IMR-90 (cell line): ENCODE measurements at regions not wholly inside any gene's neighbourhood (a gene's known extent, or its start where the extent isn't known, plus 50 kb on each side); places are given as distances from the start of the nearest gene placed in this dataset.

Source experiments
- ATAC-seq: fragments of 200-7000 bp; cut with Tn5 transposase; 2 replicates; pipeline ENCODE4 v1.9.1; 2020; ENCODE audit warnings: low read depth, mild to moderate bottlenecking, moderate library complexity
- BruUV-seq: library from RNA; stranded (reverse); fragments of 400-500 nt; replicated peaks from 2 replicates; lab custom pipeline; 2021; lab: Mats Ljungman, UMichigan
- CTCF ChIA-PET: fragments of 300-600 bp; formaldehyde crosslinking; extraction: SDS; loops from one replicate; lab custom pipeline; 2021; ENCODE audit warnings: antibody characterized with exemption; lab: Yijun Ruan, JAX
- POLR2A ChIA-PET: fragments of 300-600 bp; sonication (Branson Sonifier 250); formaldehyde crosslinking; loops from one replicate; lab custom pipeline; 2022; ENCODE audit warnings: antibody characterized with exemption; ENCODE audit not compliant: unreplicated experiment; lab: Charles Lee
- DNase-seq: peaks from one replicate; pipeline ENCODE4 v3.0.0; 2013
- H2AFZ ChIP-seq: replicated peaks from 2 replicates; pipeline ENCODE3; 2013; ENCODE audit warnings: low read length, mild to moderate bottlenecking; ENCODE audit not compliant: poor library complexity
- H2AK5ac ChIP-seq: 2 replicates; pipeline ENCODE4 v1.6.1; 2013; ENCODE audit warnings: low read depth, low read length, inconsistent platforms
- H2AK9ac ChIP-seq: replicated peaks from 2 replicates; pipeline ENCODE3; 2013; ENCODE audit warnings: mild to moderate bottlenecking, low read depth, low read length, moderate library complexity; ENCODE audit not compliant: poor library complexity
- H2BK120ac ChIP-seq: 2 replicates; pipeline ENCODE4 v1.6.1; 2013; ENCODE audit warnings: low read depth, low read length, inconsistent platforms
- H2BK15ac ChIP-seq: 3 replicates; pipeline ENCODE4 v1.6.1; 2013; ENCODE audit warnings: low read depth, low read length, inconsistent platforms
- H2BK20ac ChIP-seq: 2 replicates; pipeline ENCODE4 v1.6.1; 2013; ENCODE audit warnings: low read depth, mild to moderate bottlenecking, inconsistent platforms, low read length, moderate library complexity
- H2BK5ac ChIP-seq: 2 replicates; pipeline ENCODE4 v1.6.1; 2013; ENCODE audit warnings: mild to moderate bottlenecking, low read depth, low read length, inconsistent platforms; ENCODE audit not compliant: poor library complexity, severe bottlenecking
- H3K14ac ChIP-seq: replicated peaks from 2 replicates; pipeline ENCODE4 v1.6.1; 2013; ENCODE audit warnings: low read depth, low read length, inconsistent platforms
- H3K18ac ChIP-seq: 2 replicates; pipeline ENCODE4 v1.6.1; 2013; ENCODE audit warnings: low read depth, low read length, control low read depth
- H3K23ac ChIP-seq: 2 replicates; pipeline ENCODE4 v1.6.1; 2013; ENCODE audit warnings: low read depth, low read length, inconsistent platforms
- H3K27ac ChIP-seq: 2 replicates; pipeline ENCODE4 v1.5.1; 2013; ENCODE audit warnings: mild to moderate bottlenecking, control low read depth, low read length; ENCODE audit not compliant: insufficient read depth
- H3K27me3 ChIP-seq: 2 replicates; pipeline ENCODE4 v1.6.1; 2013; ENCODE audit warnings: low read length; ENCODE audit not compliant: control insufficient read depth, insufficient read depth
- H3K36me3 ChIP-seq: 2 replicates; pipeline ENCODE4 v1.6.1; 2013; ENCODE audit warnings: low read length, mixed read lengths; ENCODE audit not compliant: control insufficient read depth, insufficient read depth
- H3K4ac ChIP-seq: 2 replicates; pipeline ENCODE4 v1.6.1; 2013; ENCODE audit warnings: low read depth, low read length, inconsistent platforms
- H3K4me1 ChIP-seq: 2 replicates; pipeline ENCODE4 v1.6.1; 2013; ENCODE audit warnings: low read length, mixed read lengths; ENCODE audit not compliant: control insufficient read depth, insufficient read depth
- H3K4me2 ChIP-seq: 2 replicates; pipeline ENCODE4 v1.6.1; 2013; ENCODE audit warnings: low read depth, mild to moderate bottlenecking, control low read depth, low read length, moderate library complexity
- H3K4me3 ChIP-seq: 2 replicates; pipeline ENCODE4 v1.5.1; 2013; ENCODE audit warnings: low read depth, mild to moderate bottlenecking, control low read depth, low read length, moderate library complexity; ENCODE audit not compliant: insufficient read depth
- H3K56ac ChIP-seq: 2 replicates; pipeline ENCODE4 v1.6.1; 2013; ENCODE audit warnings: low read length, inconsistent platforms; ENCODE audit not compliant: insufficient read depth; ENCODE audit errors: extremely low read depth
- H3K79me1 ChIP-seq, 2 experiments: 2 replicates each; pipeline ENCODE4 v1.6.1; 2013; ENCODE audit warnings: low read length in 2 of 2, inconsistent platforms in 1 of 2, low read depth in 1 of 2
- H3K9ac ChIP-seq: 2 replicates; pipeline ENCODE4 v1.6.1; 2013; ENCODE audit warnings: low read depth, low read length, control low read depth
- H3K9me1 ChIP-seq: 2 replicates; pipeline ENCODE4 v1.6.1; 2013; ENCODE audit warnings: low read length, inconsistent platforms; ENCODE audit not compliant: insufficient read depth
- H3K9me3 ChIP-seq: 2 replicates; pipeline ENCODE4 v1.6.1; 2013; ENCODE audit warnings: low read length; ENCODE audit not compliant: control insufficient read depth, insufficient read depth
- H4K20me1 ChIP-seq: 2 replicates; pipeline ENCODE4 v1.6.1; 2013; ENCODE audit warnings: low read length, inconsistent platforms; ENCODE audit not compliant: insufficient read depth
- H4K5ac ChIP-seq: 2 replicates; pipeline ENCODE4 v1.6.1; 2013; ENCODE audit warnings: mild to moderate bottlenecking, low read depth, low read length, control low read depth
- H4K8ac ChIP-seq, 2 experiments: 2 replicates each; pipeline ENCODE4 v1.6.1; 2013; ENCODE audit warnings: low read depth in 2 of 2, low read length in 2 of 2, control low read depth in 1 of 2, inconsistent platforms in 1 of 2
- H4K91ac ChIP-seq: 2 replicates; pipeline ENCODE4 v1.6.1; 2013; ENCODE audit warnings: low read depth, low read length, inconsistent platforms; ENCODE audit not compliant: insufficient read depth
- BHLHE40 ChIP-seq: fragments of 150-350 bp; IDR thresholded peaks from 2 replicates; pipeline ENCODE4 v1.6.1; 2016; ENCODE audit warnings: mild to moderate bottlenecking, low read depth, low read length
- CEBPB ChIP-seq: IDR thresholded peaks from 2 replicates; pipeline ENCODE4 v1.6.1; 2012; ENCODE audit warnings: low read depth, low read length, improper control_type of control experiment
- CHD1 ChIP-seq: IDR thresholded peaks from 2 replicates; pipeline ENCODE4 v1.6.1; 2012; ENCODE audit warnings: low read depth, low read length, improper control_type of control experiment
- FOS ChIP-seq: fragments of 150-350 bp; IDR thresholded peaks from 2 replicates; pipeline ENCODE4 v1.6.1; 2016; ENCODE audit warnings: low read depth, low read length
- MAFK ChIP-seq: IDR thresholded peaks from 2 replicates; pipeline ENCODE4 v1.6.1; 2012; ENCODE audit warnings: low read depth, low read length, improper control_type of control experiment
- MAZ ChIP-seq: IDR thresholded peaks from 2 replicates; pipeline ENCODE4 v1.6.1; 2012; ENCODE audit warnings: low read depth, mild to moderate bottlenecking, low read length, improper control_type of control experiment, moderate library complexity, borderline replicate concordance
- MXI1 ChIP-seq: IDR thresholded peaks from 2 replicates; pipeline ENCODE4 v1.6.1; 2012; ENCODE audit warnings: low read depth, mild to moderate bottlenecking, low read length, moderate library complexity, borderline replicate concordance
- NFE2L2 ChIP-seq: fragments of 150-350 bp; IDR thresholded peaks from 2 replicates; pipeline ENCODE4 v1.6.1; 2016; ENCODE audit warnings: low read depth, mild to moderate bottlenecking, low read length
- POLR2A ChIP-seq: IDR thresholded peaks from 2 replicates; pipeline ENCODE4 v1.6.1; 2012; ENCODE audit warnings: mild to moderate bottlenecking, low read depth, low read length
- RAD21 ChIP-seq: IDR thresholded peaks from 2 replicates; pipeline ENCODE4 v1.6.1; 2012; ENCODE audit warnings: low read length, improper control_type of control experiment
- RCOR1 ChIP-seq: IDR thresholded peaks from 2 replicates; pipeline ENCODE4 v1.6.1; 2012; ENCODE audit warnings: mild to moderate bottlenecking, low read length, improper control_type of control experiment; ENCODE audit not compliant: insufficient replicate concordance
- RFX5 ChIP-seq: IDR thresholded peaks from 2 replicates; pipeline ENCODE4 v1.8.0; 2012; ENCODE audit warnings: low read depth, mild to moderate bottlenecking, low read length, moderate library complexity
- SMC3 ChIP-seq: fragments of 150-350 bp; IDR thresholded peaks from 2 replicates; pipeline ENCODE4 v1.6.1; 2016; ENCODE audit warnings: low read depth, mild to moderate bottlenecking, antibody characterized with exemption, low read length, moderate library complexity
- dilution Hi-C: fragments of 300-500 bp; cut with HindIII; formaldehyde crosslinking; loops from one replicate; pipeline ENCODE4 v1.14.3; 2018; ENCODE audit warnings: low sequenced_read_pairs; ENCODE audit not compliant: unreplicated experiment
- in situ Hi-C: fragments of 300-500 bp; cut with MboI; formaldehyde crosslinking; loops from 3 replicates; pipeline ENCODE4 v1.14.3; 2019; ENCODE audit warnings: low sequenced_read_pairs, inconsistent platforms, mixed read lengths
- intact Hi-C: fragments of 100-400 bp; cut with micrococcal nuclease; formaldehyde crosslinking; loops from 2 replicates; pipeline ENCODE4 v1.10.0; 2022
- TF ChIP-seq, protein P1 (sequence below): fragments of 150-350 bp; IDR thresholded peaks from 2 replicates; pipeline ENCODE4 v1.6.1; 2016; ENCODE audit warnings: low read depth, mild to moderate bottlenecking, low read length, moderate library complexity, borderline replicate concordance
- TF ChIP-seq, protein P2 (sequence below): conservative IDR thresholded peaks from 2 replicates; pipeline ENCODE4 v1.5.1; 2012; ENCODE audit warnings: mild to moderate bottlenecking, low read depth, low read length, improper control_type of control experiment
- TF ChIP-seq, protein P3 (sequence below): fragments of 150-350 bp; IDR thresholded peaks from 2 replicates; pipeline ENCODE4 v1.6.1; 2017; ENCODE audit warnings: mild to moderate bottlenecking, antibody characterized with exemption, low read length, low read depth

DNA sequence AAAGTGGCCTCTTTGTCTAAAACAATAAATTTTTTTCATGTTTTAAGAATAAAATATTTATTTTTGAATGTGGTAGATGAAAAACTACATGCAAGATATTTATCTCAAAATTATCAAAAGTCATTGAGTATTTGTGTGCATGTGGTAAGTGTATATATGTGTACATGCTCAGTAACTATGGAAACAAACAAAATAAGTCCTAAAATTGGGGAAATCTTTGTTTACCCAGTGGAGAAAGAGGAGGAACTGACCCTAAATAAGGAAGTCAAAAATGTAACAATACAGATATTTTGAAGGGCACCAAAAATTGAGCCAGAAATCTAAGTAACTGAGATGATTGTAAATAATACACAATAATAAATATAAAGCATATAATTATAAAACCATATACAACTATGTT is 639.2 kb downstream of the MAFB start:
- no peak overlapping the region for H3K4me3 ChIP-seq
- no peak overlapping the region for H3K27ac ChIP-seq
- H2AK5ac ChIP-seq: no peak overlapping the region
- no peak overlapping the region for H4K91ac ChIP-seq
- no peak overlapping the region for H2BK120ac ChIP-seq
- no peaks in the 10 kb centered on the region for H3K27me3 ChIP-seq
- H3K18ac ChIP-seq: no peak overlapping the region
- CTCF ChIA-PET: no interaction called here
- H3K4ac ChIP-seq: no peak overlapping the region
- no peak overlapping the region for H2BK5ac ChIP-seq
- dilution Hi-C loops (no loop called here), intact Hi-C loops (no loop called here), in situ Hi-C loops (no loop called here)
- H3K4me2 ChIP-seq: no peak overlapping the region
- H4K8ac ChIP-seq: no peak overlapping the region
- no peaks in the 10 kb centered on the region for H3K79me1 ChIP-seq
- no peak overlapping the region for H3K9ac ChIP-seq
- no TSS peak for BruUV-seq
- no peak overlapping the region for H3K14ac ChIP-seq
- H2BK20ac ChIP-seq: no peak overlapping the region
- DNase-seq (no peak), ATAC-seq (no peak)
- no peak overlapping the region for H2AK9ac ChIP-seq
- no peaks in the 10 kb centered on the region for H3K9me1 ChIP-seq
- H3K36me3 ChIP-seq: no peaks in the 10 kb centered on the region
- H2BK15ac ChIP-seq: no peak overlapping the region
- H3K56ac ChIP-seq: no peak overlapping the region
- H3K23ac ChIP-seq: no peak overlapping the region
- POLR2A ChIA-PET: no interaction called here
- no peak overlapping the region for H4K5ac ChIP-seq
- no peak overlapping the region for H2AFZ ChIP-seq
- no peaks in the 10 kb centered on the region for H3K9me3 ChIP-seq
- H3K4me1 ChIP-seq: no peaks in the 10 kb centered on the region
- TF ChIP-seq, protein P1, sequence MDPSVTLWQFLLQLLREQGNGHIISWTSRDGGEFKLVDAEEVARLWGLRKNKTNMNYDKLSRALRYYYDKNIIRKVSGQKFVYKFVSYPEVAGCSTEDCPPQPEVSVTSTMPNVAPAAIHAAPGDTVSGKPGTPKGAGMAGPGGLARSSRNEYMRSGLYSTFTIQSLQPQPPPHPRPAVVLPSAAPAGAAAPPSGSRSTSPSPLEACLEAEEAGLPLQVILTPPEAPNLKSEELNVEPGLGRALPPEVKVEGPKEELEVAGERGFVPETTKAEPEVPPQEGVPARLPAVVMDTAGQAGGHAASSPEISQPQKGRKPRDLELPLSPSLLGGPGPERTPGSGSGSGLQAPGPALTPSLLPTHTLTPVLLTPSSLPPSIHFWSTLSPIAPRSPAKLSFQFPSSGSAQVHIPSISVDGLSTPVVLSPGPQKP: no peak
- TF ChIP-seq FOS (no peak), RFX5 (no peak), RAD21 (no peak), MAZ (no peak), CHD1 (no peak), CEBPB (no peak), MAFK (no peak), BHLHE40 (no peak), SMC3 (no peak), POLR2A (no peak), RCOR1 (no peak), MXI1 (no peak), NFE2L2 (no peak)
- TF ChIP-seq, protein P2, sequence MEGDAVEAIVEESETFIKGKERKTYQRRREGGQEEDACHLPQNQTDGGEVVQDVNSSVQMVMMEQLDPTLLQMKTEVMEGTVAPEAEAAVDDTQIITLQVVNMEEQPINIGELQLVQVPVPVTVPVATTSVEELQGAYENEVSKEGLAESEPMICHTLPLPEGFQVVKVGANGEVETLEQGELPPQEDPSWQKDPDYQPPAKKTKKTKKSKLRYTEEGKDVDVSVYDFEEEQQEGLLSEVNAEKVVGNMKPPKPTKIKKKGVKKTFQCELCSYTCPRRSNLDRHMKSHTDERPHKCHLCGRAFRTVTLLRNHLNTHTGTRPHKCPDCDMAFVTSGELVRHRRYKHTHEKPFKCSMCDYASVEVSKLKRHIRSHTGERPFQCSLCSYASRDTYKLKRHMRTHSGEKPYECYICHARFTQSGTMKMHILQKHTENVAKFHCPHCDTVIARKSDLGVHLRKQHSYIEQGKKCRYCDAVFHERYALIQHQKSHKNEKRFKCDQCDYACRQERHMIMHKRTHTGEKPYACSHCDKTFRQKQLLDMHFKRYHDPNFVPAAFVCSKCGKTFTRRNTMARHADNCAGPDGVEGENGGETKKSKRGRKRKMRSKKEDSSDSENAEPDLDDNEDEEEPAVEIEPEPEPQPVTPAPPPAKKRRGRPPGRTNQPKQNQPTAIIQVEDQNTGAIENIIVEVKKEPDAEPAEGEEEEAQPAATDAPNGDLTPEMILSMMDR: no peak
- TF ChIP-seq, protein P3, sequence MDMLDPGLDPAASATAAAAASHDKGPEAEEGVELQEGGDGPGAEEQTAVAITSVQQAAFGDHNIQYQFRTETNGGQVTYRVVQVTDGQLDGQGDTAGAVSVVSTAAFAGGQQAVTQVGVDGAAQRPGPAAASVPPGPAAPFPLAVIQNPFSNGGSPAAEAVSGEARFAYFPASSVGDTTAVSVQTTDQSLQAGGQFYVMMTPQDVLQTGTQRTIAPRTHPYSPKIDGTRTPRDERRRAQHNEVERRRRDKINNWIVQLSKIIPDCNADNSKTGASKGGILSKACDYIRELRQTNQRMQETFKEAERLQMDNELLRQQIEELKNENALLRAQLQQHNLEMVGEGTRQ: no peak
- H4K20me1 ChIP-seq: no peaks in the 10 kb centered on the region
